ENCODE measurements at regions not wholly inside any gene's neighbourhood (a gene's known extent, or its start where the extent isn't known, plus 50 kb on each side); places are given as distances from the start of the nearest gene placed in this dataset.

DNA sequence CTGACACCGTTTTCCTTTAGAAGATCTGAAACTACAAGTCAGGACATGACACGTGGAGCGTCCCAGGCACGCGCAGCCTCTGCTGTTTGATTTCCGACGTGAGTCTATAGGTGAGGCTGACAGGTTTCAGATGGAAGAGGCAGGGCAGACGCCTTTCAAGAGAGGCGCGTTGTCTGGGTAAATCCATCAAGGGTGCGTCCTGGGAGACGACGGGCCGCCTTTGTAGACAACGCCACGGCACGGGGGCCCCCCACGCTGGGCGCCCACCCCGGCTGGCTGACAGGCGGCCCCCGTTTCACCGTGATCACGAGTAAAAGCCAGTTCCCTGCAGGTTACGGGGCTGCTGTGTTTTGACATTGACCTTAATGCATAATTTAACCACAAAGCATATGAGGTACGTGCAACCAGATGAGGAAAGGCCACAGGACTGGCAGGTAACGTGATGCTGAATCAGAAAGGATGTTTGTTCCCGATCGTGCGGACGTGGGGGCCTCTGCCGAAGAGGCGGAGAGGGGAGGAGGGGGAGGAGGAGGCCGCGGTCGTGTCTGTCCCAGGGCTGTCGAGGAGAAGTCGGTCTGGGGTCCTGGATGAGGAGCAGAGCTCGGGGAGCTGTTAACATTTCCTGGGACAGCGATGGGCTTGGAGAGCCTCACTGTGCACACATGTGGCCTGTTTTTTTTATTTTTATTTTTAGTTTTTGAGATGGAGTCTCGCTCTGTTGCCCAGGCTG lies 51.1 kb upstream of the PPP2R3B start:
- Histone ChIP-seq H3K9me3 (no peaks in the 10 kb centered on the region), H3K27ac (no peak overlapping the region), H3K4me1 (no peaks in the 10 kb centered on the region), H3K4me3 (no peak overlapping the region), H3K27me3 (no peaks in the 10 kb centered on the region), H3K36me3 (no peaks in the 10 kb centered on the region)
- TF ChIP-seq CTCF (IDR thresholded peaks at IDR 0.05) (no peak), POLR2A (IDR thresholded peaks at IDR 0.05) (no peak)
- peak in 1 of 3 donors; percentile 31 for DNase-seq

DNA sequence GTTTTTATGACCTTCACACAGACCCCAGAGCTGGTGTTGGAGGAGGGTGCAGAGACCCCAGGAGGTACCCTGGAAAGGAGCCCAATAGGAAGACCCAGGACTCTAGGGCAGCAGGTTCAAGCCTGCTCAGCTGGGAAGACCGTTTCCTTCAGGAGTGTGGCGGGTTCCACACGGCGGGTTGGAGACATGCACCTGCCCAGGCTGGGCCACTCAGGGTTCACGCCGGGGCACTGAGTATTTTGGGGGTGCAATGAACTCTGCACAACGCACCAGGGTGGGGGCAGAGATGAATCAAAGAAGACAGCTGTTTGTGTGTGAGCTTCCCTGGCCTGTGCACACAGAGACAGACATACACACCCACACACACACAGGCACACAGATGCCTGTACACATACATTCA lies 52.5 kb upstream of the PPP2R3B start:
- no peaks in the 10 kb centered on the region for H3K36me3 ChIP-seq
- no peak for TF ChIP-seq CTCF (IDR thresholded peaks at IDR 0.05)
- no peak overlapping the region for H3K27ac ChIP-seq
- H3K27me3 ChIP-seq = no peaks in the 10 kb centered on the region
- H3K9me3 ChIP-seq = no peaks in the 10 kb centered on the region
- DNase-seq = no peak
- no peaks in the 10 kb centered on the region for H3K4me1 ChIP-seq
- H3K4me3 ChIP-seq = no peak overlapping the region

- H3K27ac ChIP-seq = no peak overlapping the region
- no peaks in the 10 kb centered on the region for H3K36me3 ChIP-seq
- H3K4me3 ChIP-seq = no peak overlapping the region
- no peaks in the 10 kb centered on the region for H3K4me1 ChIP-seq
- no peak for DNase-seq
- no peaks in the 10 kb centered on the region for H3K9me3 ChIP-seq
- TF ChIP-seq CTCF (IDR thresholded peaks at IDR 0.05) (no peak), POLR2A (IDR thresholded peaks at IDR 0.05) (no peak)
- no peaks in the 10 kb centered on the region for H3K27me3 ChIP-seq
These were observed 53.0 kb upstream of the PPP2R3B start for GRCh38 chrX:439719-440118.

GRCh38 chrX:440636-441035 lies 53.9 kb upstream of the PPP2R3B start:
- H3K9me3 ChIP-seq = no peaks in the 10 kb centered on the region
- TF ChIP-seq CTCF (IDR thresholded peaks at IDR 0.05) = no peak
- TF ChIP-seq POLR2A (IDR thresholded peaks at IDR 0.05) = no peak
- H3K27ac ChIP-seq = no peak overlapping the region
- no peak for DNase-seq
- no peaks in the 10 kb centered on the region for H3K4me1 ChIP-seq
- H3K4me3 ChIP-seq = no peak overlapping the region
- H3K27me3 ChIP-seq = no peaks in the 10 kb centered on the region
- no peaks in the 10 kb centered on the region for H3K36me3 ChIP-seq

GRCh38 chrX:443536-444210 lies 57.0 kb upstream of the PPP2R3B start:
- H3K4me3 ChIP-seq = no peak overlapping the region
- TF ChIP-seq POLR2A (IDR thresholded peaks at IDR 0.05) (no peak), CTCF (IDR thresholded peaks at IDR 0.05) (no peak)
- no peak for DNase-seq
- H3K27me3 ChIP-seq = no peaks in the 10 kb centered on the region
- no peaks in the 10 kb centered on the region for H3K4me1 ChIP-seq
- H3K36me3 ChIP-seq = no peaks in the 10 kb centered on the region
- H3K9me3 ChIP-seq = no peaks in the 10 kb centered on the region
- no peak overlapping the region for H3K27ac ChIP-seq

All from Peyer's patch (tissue), 4 donors.